Fibroblast of skin of right quadriceps (primary cell): ENCODE measurements at regions not wholly inside any gene's neighbourhood (a gene's known extent, or its start where the extent isn't known, plus 50 kb on each side); places are given as distances from the start of the nearest gene placed in this dataset.
A peak's percentile ranks its signal among the peaks of the same experiment; 100 is the strongest.

Experiments
- DNase-seq: peaks from one replicate; pipeline ENCODE4 v3.0.0-alpha.2; 2013

GRCh38 chr9:107759009-107759822 lies 269.6 kb upstream of the KLF4 start:
- no peak for DNase-seq

GRCh38 chr9:107756091-107756490 lies 266.5 kb upstream of the KLF4 start:
- no peak for DNase-seq

- DNase-seq = peak; percentile 74
Observed at GRCh38 chr9:107755246-107755645, 265.7 kb upstream of the KLF4 start.

- peak; percentile 78 for DNase-seq
Observed at GRCh38 chr9:107751567-107752210, 262.1 kb upstream of the KLF4 start.

GRCh38 chr9:107750741-107751566 lies 261.4 kb upstream of the KLF4 start:
- DNase-seq = peak; percentile 99

GRCh38 chr9:107749787-107750444 lies 260.3 kb upstream of the KLF4 start:
- peak; percentile 90 for DNase-seq

GRCh38 chr9:107744873-107745272 lies 255.3 kb upstream of the KLF4 start:
- DNase-seq = no peak

- DNase-seq = no peak
Observed at GRCh38 chr9:107742531-107743309, 253.2 kb upstream of the KLF4 start.

GRCh38 chr9:107740088-107740980 lies 250.8 kb upstream of the KLF4 start:
- DNase-seq = peak; percentile 18

GRCh38 chr9:107739601-107740082 lies 250.1 kb upstream of the KLF4 start:
- DNase-seq = peak; percentile 20

- DNase-seq = peak; percentile 25
Observed at GRCh38 chr9:107738789-107739188, 249.2 kb upstream of the KLF4 start.

- peak; percentile 80 for DNase-seq
Observed at GRCh38 chr9:107737987-107738743, 248.6 kb upstream of the KLF4 start.

GRCh38 chr9:107737610-107737986 lies 248.0 kb upstream of the KLF4 start:
- DNase-seq = no peak

- no peak for DNase-seq
Observed at GRCh38 chr9:107735821-107736220, 246.3 kb upstream of the KLF4 start.

GRCh38 chr9:107734256-107735013 lies 244.9 kb upstream of the KLF4 start:
- DNase-seq = peak; percentile 93

GRCh38 chr9:107733523-107733894 lies 243.9 kb upstream of the KLF4 start:
- no peak for DNase-seq

- DNase-seq = peak; percentile 64
Observed at GRCh38 chr9:107732781-107733522, 243.4 kb upstream of the KLF4 start.

- no peak for DNase-seq
Observed at GRCh38 chr9:107731115-107731762, 241.7 kb upstream of the KLF4 start.
